GM06990 (cell line): ENCODE measurements at regions not wholly inside any gene's neighbourhood (a gene's known extent, or its start where the extent isn't known, plus 50 kb on each side); places are given as distances from the start of the nearest gene placed in this dataset.
"Not testable (repeated sequence)": the region's sequence is repeated elsewhere in the genome, so short reads cannot be mapped to it uniquely, and the experiment has no call there.

Experiments
- DNase-seq: peaks from one replicate; pipeline ENCODE4 v3.0.0-alpha.2; 2011; ENCODE audit not compliant: insufficient read length; ENCODE audit errors: extremely low read depth
- H3K27me3 ChIP-seq: replicated peaks from 2 replicates; pipeline ENCODE4 v1.6.0; 2011; ENCODE audit warnings: low read length; ENCODE audit not compliant: control insufficient read depth, insufficient read depth
- H3K36me3 ChIP-seq: 2 replicates; pipeline ENCODE4 v1.5.1; 2011; ENCODE audit warnings: low read length; ENCODE audit not compliant: control insufficient read depth, insufficient read depth
- H3K4me3 ChIP-seq: replicated peaks from 2 replicates; pipeline ENCODE4 v1.5.1; 2011; ENCODE audit warnings: low read depth, mild to moderate bottlenecking, control low read depth, low read length
- CTCF ChIP-seq: IDR thresholded peaks from 2 replicates; pipeline ENCODE4 v1.5.1; 2011; ENCODE audit warnings: low read length, control low read depth, mild to moderate bottlenecking, inconsistent platforms; ENCODE audit not compliant: insufficient read depth, poor library complexity, severe bottlenecking

GRCh38 chr19:56912401-56913112 is 72.0 kb upstream of the PEG3 start:
- DNase-seq = no peak
- TF ChIP-seq CTCF = no peak

GRCh38 chr19:56913113-56913455 is 72.6 kb upstream of the PEG3 start:
- not testable (repeated sequence) for H3K36me3 ChIP-seq, DNase-seq, H3K27me3 ChIP-seq, H3K4me3 ChIP-seq

More at GRCh38 chr19:56912401-56913112, 72.0 kb upstream of the PEG3 start:
- Histone ChIP-seq H3K36me3 (no peaks in the 10 kb centered on the region), H3K27me3 (no peaks in the 10 kb centered on the region), H3K4me3 (no peak overlapping the region)

- H3K27me3 ChIP-seq = no peaks in the 10 kb centered on the region
- H3K4me3 ChIP-seq = no peak overlapping the region
- H3K36me3 ChIP-seq = no peaks in the 10 kb centered on the region
- DNase-seq = no peak
- no peak for TF ChIP-seq CTCF
Observed at GRCh38 chr19:56916528-56916927, 76.0 kb upstream of the PEG3 start.

- Histone ChIP-seq H3K27me3 (no peaks in the 10 kb centered on the region), H3K4me3 (no peak overlapping the region), H3K36me3 (no peaks in the 10 kb centered on the region)
- TF ChIP-seq CTCF = no peak
- no peak for DNase-seq
Observed at GRCh38 chr19:56917529-56917928, 77.0 kb upstream of the PEG3 start.

- H3K36me3 ChIP-seq = no peaks in the 10 kb centered on the region
- no peak for TF ChIP-seq CTCF
- no peaks in the 10 kb centered on the region for H3K27me3 ChIP-seq
- DNase-seq = no peak
- no peak overlapping the region for H3K4me3 ChIP-seq
Observed at GRCh38 chr19:56917998-56918397, 77.5 kb upstream of the PEG3 start.

- no peak overlapping the region for H3K4me3 ChIP-seq
- no peak for TF ChIP-seq CTCF
- H3K36me3 ChIP-seq = no peaks in the 10 kb centered on the region
- H3K27me3 ChIP-seq = no peaks in the 10 kb centered on the region
- DNase-seq = no peak
Observed at GRCh38 chr19:56918682-56919307, 78.3 kb upstream of the PEG3 start.
